HCT116 (cell line): ENCODE measurements at regions not wholly inside any gene's neighbourhood (a gene's known extent, or its start where the extent isn't known, plus 50 kb on each side); places are given as distances from the start of the nearest gene placed in this dataset.

Source experiments
- ATAC-seq: fragments of 200-7000 bp; cut with Tn5 transposase; 2 replicates; pipeline ENCODE4 v1.9.1; 2020; ENCODE audit warnings: mild to moderate bottlenecking, moderate library complexity
- BruUV-seq: library from RNA; stranded (reverse); fragments of 400-500 nt; replicated peaks from 2 replicates; lab custom pipeline; 2021; lab: Mats Ljungman, UMichigan
- CTCF ChIA-PET: fragments of 300-600 bp; sonication (Branson Sonifier 250); formaldehyde crosslinking; loops from one replicate; lab custom pipeline; 2021; ENCODE audit warnings: antibody characterized with exemption; lab: Charles Lee
- POLR2A ChIA-PET: fragments of 300-600, 350-600 bp; sonication (Branson Sonifier 250); formaldehyde crosslinking; loops from one replicate; lab custom pipeline; 2021; ENCODE audit warnings: antibody characterized with exemption; lab: Charles Lee
- RAD21 ChIA-PET, 2 experiments: fragments of 300-600 bp; sonication (Branson Sonifier 250); formaldehyde crosslinking; loops; one replicate each; lab custom pipeline; 2023; ENCODE audit warnings: low total read pairs in 2 of 2; ENCODE audit not compliant: uncharacterized antibody in 2 of 2, unreplicated experiment in 2 of 2, low non-redundant PET in 1 of 2; lab: Charles Lee
- DNase-seq: peaks from one replicate; pipeline ENCODE4 v3.0.0-alpha.2; 2010; ENCODE audit warnings: low read depth, low spot score
- H2AFZ ChIP-seq: fragments of 200-600 bp; shearing (Covaris generic), sonication (generic); 2 replicates; pipeline ENCODE4 v1.6.1; 2017; ENCODE audit warnings: low read depth, mixed run types, mixed read lengths, antibody characterized with exemption, low read length; ENCODE audit not compliant: poor library complexity, severe bottlenecking
- H3K27ac ChIP-seq: 2 replicates; pipeline ENCODE4 v1.5.1; 2012; ENCODE audit warnings: low read depth, low read length
- H3K27me3 ChIP-seq: fragments of 200-600 bp; sonication (generic); 2 replicates; pipeline ENCODE4 v1.6.1; 2016; ENCODE audit warnings: mixed run types, low read length, mixed read lengths; ENCODE audit not compliant: insufficient read depth
- H3K36me3 ChIP-seq, 2 experiments: fragments of 200-500 bp in 1 of 2; fragments of 200-600 bp in 1 of 2; sonication (Bioruptor generic) in 1 of 2; sonication (generic) in 1 of 2; 2 replicates each; pipeline versions ENCODE4 v1.5.1 to v1.6.1; 2014 to 2016; ENCODE audit warnings: low read length in 2 of 2, inconsistent platforms in 1 of 2, mixed read lengths in 1 of 2, mixed run types in 1 of 2; ENCODE audit not compliant: insufficient read depth in 2 of 2, control insufficient read depth in 1 of 2
- H3K4me1 ChIP-seq, 2 experiments: fragments of 200-600 bp in 1 of 2; sonication (generic) in 1 of 2; 2 replicates each; pipeline versions ENCODE4 v1.5.1 to v1.6.1; 2012 to 2017; ENCODE audit warnings: low read length in 2 of 2, inconsistent platforms in 1 of 2, mild to moderate bottlenecking in 1 of 2, mixed read lengths in 1 of 2, mixed run types in 1 of 2, moderate library complexity in 1 of 2; ENCODE audit not compliant: insufficient read depth in 2 of 2, control insufficient read depth in 1 of 2
- H3K4me2 ChIP-seq: fragments of 200-600 bp; sonication (generic); 2 replicates; pipeline ENCODE4 v1.6.1; 2017; ENCODE audit warnings: mixed run types, low read length, mixed read lengths
- H3K4me3 ChIP-seq, 2 experiments: fragments of 200-600 bp in 1 of 2; sonication (generic) in 1 of 2; replicated peaks in 1 of 2; 2 replicates each; pipeline ENCODE4 v1.5.1; 2011 to 2016; ENCODE audit warnings: low read length in 2 of 2, control low read depth in 1 of 2, low read depth in 1 of 2, mild to moderate bottlenecking in 1 of 2, mixed read lengths in 1 of 2, mixed run types in 1 of 2
- H3K79me2 ChIP-seq: fragments of 200-600 bp; sonication (generic); 2 replicates; pipeline ENCODE4 v1.6.1; 2017; ENCODE audit warnings: mild to moderate bottlenecking, mixed run types, low read length, moderate library complexity, mixed read lengths; ENCODE audit not compliant: insufficient read depth
- H3K9ac ChIP-seq: fragments of 200-600 bp; sonication (generic); 2 replicates; pipeline ENCODE4 v1.6.1; 2016; ENCODE audit warnings: low read length, mixed read lengths
- H3K9me2 ChIP-seq: fragments of 200-600 bp; sonication (generic), shearing (Covaris generic); 2 replicates; pipeline ENCODE4 v1.6.1; 2017; ENCODE audit warnings: mixed run types, mild to moderate bottlenecking, moderate library complexity; ENCODE audit not compliant: insufficient read depth
- H3K9me3 ChIP-seq, 2 experiments: fragments of 200-500 bp in 1 of 2; fragments of 200-600 bp in 1 of 2; sonication (Bioruptor generic) in 1 of 2; sonication (generic) in 1 of 2; 2 replicates each; pipeline ENCODE4 v1.6.1; 2014 to 2017; ENCODE audit warnings: low read length in 2 of 2, mixed read lengths in 2 of 2, inconsistent platforms in 1 of 2, low read depth in 1 of 2, mild to moderate bottlenecking in 1 of 2, mixed run types in 1 of 2, moderate library complexity in 1 of 2; ENCODE audit not compliant: control insufficient read depth in 1 of 2, insufficient read depth in 1 of 2
- H4K20me1 ChIP-seq: fragments of 200-600 bp; sonication (generic), shearing (Covaris generic); 2 replicates; pipeline ENCODE4 v1.6.1; 2017; ENCODE audit warnings: mixed run types, mild to moderate bottlenecking, moderate library complexity; ENCODE audit not compliant: insufficient read depth
- ELF1 ChIP-seq: IDR thresholded peaks from 2 replicates; pipeline ENCODE4 v1.6.1; 2012; ENCODE audit warnings: low read depth, borderline replicate concordance
- FOSL1 ChIP-seq: IDR thresholded peaks from 2 replicates; pipeline ENCODE4 v1.6.1; 2012; ENCODE audit warnings: low read depth
- SIN3A ChIP-seq: IDR thresholded peaks from 2 replicates; pipeline ENCODE4 v1.6.1; 2012; ENCODE audit warnings: low read depth
- TCF7L2 ChIP-seq: IDR thresholded peaks from 2 replicates; pipeline ENCODE4 v1.7.0; 2011; ENCODE audit warnings: borderline replicate concordance, inconsistent platforms; ENCODE audit not compliant: insufficient read depth, insufficient read length; ENCODE audit errors: extremely low read depth
- YY1 ChIP-seq: IDR thresholded peaks from 2 replicates; pipeline ENCODE4 v1.6.1; 2011; ENCODE audit warnings: low read length, low read depth, moderate library complexity, mild to moderate bottlenecking; ENCODE audit not compliant: insufficient replicate concordance; ENCODE audit errors: extremely low read depth
- ZFX ChIP-seq: fragments of 450-650 bp; IDR thresholded peaks from 2 replicates; pipeline ENCODE4 v1.6.1; 2017
- intact Hi-C: fragments of 100-400 bp; cut with micrococcal nuclease; formaldehyde crosslinking; loops from 2 replicates; pipeline ENCODE4 v1.10.0; 2022
- TF ChIP-seq, protein P1 (sequence below): IDR thresholded peaks from 2 replicates; pipeline ENCODE4 v1.6.1; 2012

DNA sequence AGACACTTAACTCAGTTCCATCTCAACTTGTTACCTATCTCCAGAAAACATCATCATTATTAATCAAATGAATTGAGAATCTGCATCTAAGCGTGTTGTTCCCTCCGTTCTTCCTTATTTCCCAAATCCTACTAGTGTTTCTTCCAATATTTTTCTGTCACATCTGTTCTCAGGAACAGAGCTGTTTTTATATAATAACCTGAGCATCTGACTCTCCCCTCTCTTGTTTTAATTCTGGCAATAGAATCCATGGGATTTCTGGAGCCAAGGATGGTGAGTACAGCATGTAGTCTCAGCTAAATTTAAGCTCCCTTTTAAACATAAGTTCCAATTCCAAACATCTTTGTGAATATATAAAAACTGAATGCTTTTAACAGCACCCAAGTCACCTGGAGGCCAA lies 558.3 kb downstream of the DTWD2 start:
- H3K4me2 ChIP-seq: no peak overlapping the region
- H2AFZ ChIP-seq: no peak overlapping the region
- no peaks in the 10 kb centered on the region for H3K4me1 ChIP-seq
- no TSS peak for BruUV-seq
- H3K27ac ChIP-seq: no peak overlapping the region
- ChIA-PET POLR2A (no interaction called here), RAD21 (no interaction called here), CTCF (no interaction called here)
- H3K79me2 ChIP-seq: no peaks in the 10 kb centered on the region
- no peak overlapping the region for H3K9ac ChIP-seq
- DNase-seq: no peak
- H3K9me2 ChIP-seq: no peaks in the 10 kb centered on the region
- H3K4me3 ChIP-seq: no peak overlapping the region
- no peaks in the 10 kb centered on the region for H3K36me3 ChIP-seq
- no peaks in the 10 kb centered on the region for H3K9me3 ChIP-seq
- ATAC-seq: no peak
- H4K20me1 ChIP-seq: no peaks in the 10 kb centered on the region
- TF ChIP-seq ELF1 (no peak), YY1 (no peak), TCF7L2 (no peak), ZFX (no peak), SIN3A (no peak), FOSL1 (no peak)
- TF ChIP-seq, protein P1, sequence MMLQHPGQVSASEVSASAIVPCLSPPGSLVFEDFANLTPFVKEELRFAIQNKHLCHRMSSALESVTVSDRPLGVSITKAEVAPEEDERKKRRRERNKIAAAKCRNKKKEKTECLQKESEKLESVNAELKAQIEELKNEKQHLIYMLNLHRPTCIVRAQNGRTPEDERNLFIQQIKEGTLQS: no peak
- intact Hi-C loops: no loop called here
- H3K27me3 ChIP-seq: no peaks in the 10 kb centered on the region

DNA sequence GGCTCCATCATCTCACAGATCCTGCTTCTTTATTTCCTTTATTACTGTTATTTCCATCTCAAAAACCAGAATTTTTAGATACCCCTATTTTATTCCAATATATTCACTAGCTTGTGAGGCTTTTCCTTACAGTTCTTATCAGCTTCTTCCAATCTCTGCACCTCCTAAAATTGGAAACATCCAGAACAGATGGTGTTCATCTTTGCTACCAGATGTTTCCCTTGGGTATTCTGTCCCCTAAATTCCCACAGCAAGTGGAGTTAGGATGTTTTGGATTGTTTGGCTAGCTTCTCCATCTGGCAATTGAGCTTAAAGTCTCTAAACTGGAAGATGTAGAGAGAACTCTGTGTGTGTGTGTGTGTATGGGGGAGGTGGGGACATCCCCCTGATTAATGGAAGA lies 580.4 kb downstream of the DTWD2 start:
- Histone ChIP-seq H3K27me3 (no peaks in the 10 kb centered on the region), H3K4me2 (no peak overlapping the region), H3K9ac (no peak overlapping the region), H4K20me1 (no peaks in the 10 kb centered on the region), H2AFZ (no peak overlapping the region), H3K9me2 (no peaks in the 10 kb centered on the region), H3K4me1 (no peaks in the 10 kb centered on the region), H3K4me3 (no peak overlapping the region), H3K79me2 (no peaks in the 10 kb centered on the region), H3K36me3 (no peaks in the 10 kb centered on the region), H3K27ac (no peak overlapping the region), H3K9me3 (no peaks in the 10 kb centered on the region)
- ChIA-PET RAD21 (no interaction called here), CTCF (no interaction called here), POLR2A (no interaction called here)
- BruUV-seq: no TSS peak
- intact Hi-C loops: no loop called here
- TF ChIP-seq FOSL1: no peak
- no peak for ATAC-seq
- no peak for DNase-seq
